GM12878 (cell line): ENCODE measurements at regions not wholly inside any gene's neighbourhood (a gene's known extent, or its start where the extent isn't known, plus 50 kb on each side); places are given as distances from the start of the nearest gene placed in this dataset.

Experiments
- BRCA1 ChIP-seq: IDR thresholded peaks from 2 replicates; pipeline ENCODE4 v1.6.1; 2011; ENCODE audit warnings: low read depth, low read length, improper control_type of control experiment
- CREM ChIP-seq: IDR thresholded peaks from 2 replicates; pipeline ENCODE4 v1.6.1; 2014; ENCODE audit warnings: antibody characterized with exemption, low read depth
- EZH2 ChIP-seq: IDR thresholded peaks from 2 replicates; pipeline ENCODE4 v1.6.1; 2012; ENCODE audit warnings: low read depth, mild to moderate bottlenecking, control low read depth, inconsistent platforms, low read length, borderline replicate concordance; ENCODE audit not compliant: control insufficient read depth
- IRF4 ChIP-seq: IDR thresholded peaks from 2 replicates; pipeline ENCODE4 v1.6.1; 2011; ENCODE audit warnings: low read depth, low read length
- NFXL1 ChIP-seq: fragments of 450-650 bp; IDR thresholded peaks from 2 replicates; pipeline ENCODE4 v1.6.1; 2017; ENCODE audit warnings: antibody characterized with exemption, mild to moderate bottlenecking, borderline replicate concordance
- TBL1XR1 ChIP-seq: IDR thresholded peaks from 2 replicates; pipeline ENCODE4 v1.6.1; 2012; ENCODE audit warnings: low read depth, low read length, improper control_type of control experiment
- TF ChIP-seq, protein P1 (sequence below): IDR thresholded peaks from 2 replicates; pipeline ENCODE4 v1.6.1; 2012; ENCODE audit warnings: mild to moderate bottlenecking, low read depth, low read length
- TF ChIP-seq, protein P2 (sequence below): IDR thresholded peaks from 2 replicates; pipeline ENCODE4 v1.6.1; 2011; ENCODE audit warnings: borderline replicate concordance, low read depth, mild to moderate bottlenecking, moderate library complexity, mixed read lengths, low read length; ENCODE audit not compliant: insufficient read depth; ENCODE audit errors: extremely low read length

DNA sequence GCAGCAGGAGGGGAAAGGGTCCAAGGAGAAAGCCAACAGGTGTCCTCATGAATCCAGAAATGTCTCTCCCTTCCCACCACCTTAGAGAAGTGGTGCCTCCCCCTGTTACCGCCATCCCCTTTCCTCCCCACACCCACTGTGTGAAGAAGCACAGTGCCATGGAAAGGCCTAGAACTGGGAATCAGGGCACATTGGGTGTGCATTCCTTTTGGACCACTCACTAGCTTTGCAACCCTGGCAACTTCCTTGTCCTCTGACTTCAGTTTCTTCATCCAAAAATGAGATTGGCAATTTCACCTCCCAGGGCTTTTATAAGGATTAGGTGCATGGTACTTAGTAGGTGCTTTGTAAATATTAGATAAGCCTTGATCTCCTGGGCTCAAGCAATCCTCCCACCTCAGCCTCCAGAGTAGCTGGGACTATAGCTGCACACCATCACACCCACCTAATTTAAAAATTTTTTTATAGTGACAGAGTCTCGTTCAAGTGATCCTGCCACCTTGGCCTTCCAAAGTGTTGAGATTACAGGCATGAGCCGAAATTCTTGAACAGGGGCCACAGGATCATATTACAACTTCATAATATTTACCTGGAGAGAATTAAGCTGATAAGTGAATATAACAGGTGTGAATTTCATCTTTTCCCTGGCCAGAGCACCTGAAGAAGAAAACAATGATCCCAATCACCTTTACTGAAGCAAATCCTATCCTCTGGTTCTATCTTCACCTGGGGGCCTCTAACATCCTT lies 97.9 kb upstream of the TAF1B start:
- TF ChIP-seq EZH2 = no peak
- no peak for TF ChIP-seq NFXL1
- TF ChIP-seq IRF4 = no peak
- TF ChIP-seq, protein P1, sequence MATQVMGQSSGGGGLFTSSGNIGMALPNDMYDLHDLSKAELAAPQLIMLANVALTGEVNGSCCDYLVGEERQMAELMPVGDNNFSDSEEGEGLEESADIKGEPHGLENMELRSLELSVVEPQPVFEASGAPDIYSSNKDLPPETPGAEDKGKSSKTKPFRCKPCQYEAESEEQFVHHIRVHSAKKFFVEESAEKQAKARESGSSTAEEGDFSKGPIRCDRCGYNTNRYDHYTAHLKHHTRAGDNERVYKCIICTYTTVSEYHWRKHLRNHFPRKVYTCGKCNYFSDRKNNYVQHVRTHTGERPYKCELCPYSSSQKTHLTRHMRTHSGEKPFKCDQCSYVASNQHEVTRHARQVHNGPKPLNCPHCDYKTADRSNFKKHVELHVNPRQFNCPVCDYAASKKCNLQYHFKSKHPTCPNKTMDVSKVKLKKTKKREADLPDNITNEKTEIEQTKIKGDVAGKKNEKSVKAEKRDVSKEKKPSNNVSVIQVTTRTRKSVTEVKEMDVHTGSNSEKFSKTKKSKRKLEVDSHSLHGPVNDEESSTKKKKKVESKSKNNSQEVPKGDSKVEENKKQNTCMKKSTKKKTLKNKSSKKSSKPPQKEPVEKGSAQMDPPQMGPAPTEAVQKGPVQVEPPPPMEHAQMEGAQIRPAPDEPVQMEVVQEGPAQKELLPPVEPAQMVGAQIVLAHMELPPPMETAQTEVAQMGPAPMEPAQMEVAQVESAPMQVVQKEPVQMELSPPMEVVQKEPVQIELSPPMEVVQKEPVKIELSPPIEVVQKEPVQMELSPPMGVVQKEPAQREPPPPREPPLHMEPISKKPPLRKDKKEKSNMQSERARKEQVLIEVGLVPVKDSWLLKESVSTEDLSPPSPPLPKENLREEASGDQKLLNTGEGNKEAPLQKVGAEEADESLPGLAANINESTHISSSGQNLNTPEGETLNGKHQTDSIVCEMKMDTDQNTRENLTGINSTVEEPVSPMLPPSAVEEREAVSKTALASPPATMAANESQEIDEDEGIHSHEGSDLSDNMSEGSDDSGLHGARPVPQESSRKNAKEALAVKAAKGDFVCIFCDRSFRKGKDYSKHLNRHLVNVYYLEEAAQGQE = no peak
- TF ChIP-seq CREM = no peak
- TF ChIP-seq BRCA1 = no peak
- TF ChIP-seq, protein P2, sequence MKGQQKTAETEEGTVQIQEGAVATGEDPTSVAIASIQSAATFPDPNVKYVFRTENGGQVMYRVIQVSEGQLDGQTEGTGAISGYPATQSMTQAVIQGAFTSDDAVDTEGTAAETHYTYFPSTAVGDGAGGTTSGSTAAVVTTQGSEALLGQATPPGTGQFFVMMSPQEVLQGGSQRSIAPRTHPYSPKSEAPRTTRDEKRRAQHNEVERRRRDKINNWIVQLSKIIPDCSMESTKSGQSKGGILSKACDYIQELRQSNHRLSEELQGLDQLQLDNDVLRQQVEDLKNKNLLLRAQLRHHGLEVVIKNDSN = no peak
- no peak for TF ChIP-seq TBL1XR1
